ENCODE measurements at regions not wholly inside any gene's neighbourhood (a gene's known extent, or its start where the extent isn't known, plus 50 kb on each side); places are given as distances from the start of the nearest gene placed in this dataset.

DNA sequence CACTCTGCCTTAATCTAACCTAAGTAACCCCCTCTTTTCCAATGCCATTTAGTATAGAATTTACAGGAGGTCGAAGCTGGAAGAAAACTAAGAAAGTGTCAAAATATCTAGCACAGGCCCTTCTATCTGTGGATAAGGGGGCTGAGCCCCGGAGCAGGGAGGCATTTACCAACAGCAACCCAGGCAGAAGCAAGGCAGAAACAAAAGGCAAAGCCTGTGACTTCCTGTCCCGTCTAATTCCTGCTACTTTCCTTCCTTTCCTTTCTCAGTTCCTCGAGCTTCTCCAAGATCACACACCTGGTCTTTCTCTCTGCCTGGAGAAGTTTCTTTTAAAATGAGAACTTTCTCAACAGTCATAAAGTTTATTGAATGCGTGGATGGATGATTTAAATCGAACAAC is 146.0 kb downstream of the FOXA2 start:
- no peak for DNase-seq (ENCODE audit: extremely low read depth, low read depth, low spot score)

DNA sequence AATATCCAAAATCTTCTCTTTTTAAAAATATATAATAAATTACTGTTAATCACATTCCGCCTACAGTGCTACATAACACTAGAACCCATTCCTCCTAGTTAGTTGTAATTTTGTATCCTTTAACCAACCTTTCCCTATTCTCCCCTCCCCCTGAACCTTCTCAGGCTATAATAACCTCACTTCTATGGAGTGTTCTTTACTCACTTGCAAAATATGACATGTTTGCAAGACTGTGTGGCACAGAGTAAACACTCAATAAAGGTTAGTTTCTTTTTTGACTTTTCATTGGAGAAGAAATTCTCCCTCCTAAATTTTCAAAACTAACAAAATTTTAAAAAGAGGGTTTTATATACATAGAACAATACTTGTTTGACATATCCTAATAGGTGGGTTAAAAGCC is 147.0 kb downstream of the FOXA2 start:
- no peak for DNase-seq (ENCODE audit: extremely low read depth, low read depth, low spot score)

DNA sequence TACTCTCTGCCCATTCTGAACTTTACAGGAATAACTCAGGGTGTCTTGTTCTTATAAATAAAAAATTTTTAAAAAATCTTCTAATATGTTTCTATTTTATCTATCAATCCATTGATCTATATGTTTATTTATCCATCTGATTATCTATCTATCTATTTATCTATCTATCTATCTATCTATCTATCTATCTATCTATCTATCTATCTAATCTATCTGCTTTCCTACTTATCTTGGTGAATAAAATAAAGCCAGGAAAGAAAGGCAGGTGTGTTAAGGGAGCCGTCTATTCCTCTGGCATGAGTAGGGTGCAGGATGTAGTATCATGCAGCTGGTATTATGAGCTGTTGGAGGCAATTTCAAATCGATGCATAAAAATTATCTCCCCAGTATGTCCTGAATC is 153.0 kb downstream of the FOXA2 start:
- DNase-seq (ENCODE audit: extremely low read depth, low read depth, low spot score) = no peak

DNA sequence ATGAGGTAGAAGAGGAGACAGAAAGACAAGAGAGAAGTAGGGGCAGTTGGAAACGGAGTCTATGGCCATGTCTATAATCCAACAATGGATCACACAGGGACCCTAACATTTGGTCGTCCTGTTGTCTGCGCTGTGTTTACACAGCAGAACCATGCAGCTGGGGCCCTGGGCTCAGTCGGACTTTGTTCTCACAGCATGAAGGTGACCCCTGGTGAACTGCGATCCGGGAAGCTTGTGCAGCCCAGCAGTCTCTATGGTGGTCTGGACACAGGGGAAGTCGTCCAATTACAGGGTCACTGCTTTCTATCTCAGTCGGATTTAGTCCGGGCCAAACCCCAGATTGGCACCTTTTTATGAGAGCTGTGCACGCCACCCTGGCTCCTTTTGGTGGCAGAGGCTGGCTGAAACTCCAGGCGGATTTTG is 153.6 kb downstream of the FOXA2 start:
- DNase-seq (ENCODE audit: extremely low read depth, low read depth, low spot score) = no peak

GRCh38 chr20:22430154-22430745 is 154.1 kb downstream of the FOXA2 start:
- DNase-seq (ENCODE audit: extremely low read depth, low read depth, low spot score) = no peak

- no peak for DNase-seq (ENCODE audit: extremely low read depth, low read depth, low spot score)
Measured at GRCh38 chr20:22429175-22430153, 154.9 kb downstream of the FOXA2 start.

- DNase-seq (ENCODE audit: extremely low read depth, low read depth, low spot score) = no peak
Measured at GRCh38 chr20:22428051-22428450, 156.3 kb downstream of the FOXA2 start.

DNA sequence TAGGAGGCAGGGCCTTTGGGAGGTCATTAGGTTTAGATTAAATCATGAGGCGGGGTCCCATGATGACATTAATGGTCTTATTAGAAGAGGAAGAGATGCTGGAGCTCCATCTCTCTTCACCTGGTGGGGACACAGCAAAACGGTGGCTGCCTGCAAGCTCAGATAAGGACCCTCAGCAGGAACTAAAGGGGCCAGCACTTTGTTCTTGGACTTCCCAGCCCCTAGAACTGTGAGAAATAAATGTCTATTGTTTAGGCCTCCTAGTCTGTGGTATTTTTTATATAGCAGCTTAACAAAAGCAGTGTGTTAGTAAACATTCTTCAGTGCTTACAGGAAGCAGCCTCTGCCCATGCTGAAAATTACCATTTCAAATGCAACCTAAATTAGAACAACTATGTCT is 157.6 kb downstream of the FOXA2 start:
- no peak for DNase-seq (ENCODE audit: extremely low read depth, low read depth, low spot score)

GRCh38 chr20:22425344-22426295 is 158.8 kb downstream of the FOXA2 start:
- no peak for DNase-seq (ENCODE audit: extremely low read depth, low read depth, low spot score)

- DNase-seq (ENCODE audit: extremely low read depth, low read depth, low spot score) = no peak
Measured at GRCh38 chr20:22423190-22423832, 161.1 kb downstream of the FOXA2 start.

GRCh38 chr20:22420116-22420598 is 164.2 kb downstream of the FOXA2 start:
- DNase-seq (ENCODE audit: extremely low read depth, low read depth, low spot score) = no peak

DNA sequence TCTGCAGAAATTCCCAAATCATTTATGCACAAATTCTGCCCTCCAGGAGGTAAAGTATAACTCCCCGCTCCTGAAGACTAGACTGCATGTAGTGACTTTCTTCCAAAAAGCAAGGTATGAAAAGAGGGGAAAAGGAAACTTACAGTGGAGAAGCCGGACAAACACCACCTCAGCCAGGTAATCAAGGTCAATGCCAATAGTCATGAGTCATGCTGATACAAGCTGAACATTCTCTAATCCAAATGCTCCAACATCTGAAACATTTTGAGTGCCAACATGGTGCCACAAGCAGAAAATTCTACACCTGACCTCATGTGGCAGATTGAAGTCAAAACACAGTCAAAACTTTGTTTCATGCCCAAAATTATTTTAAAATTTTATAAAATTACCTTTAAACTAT is 165.6 kb downstream of the FOXA2 start:
- no peak for DNase-seq (ENCODE audit: extremely low read depth, low read depth, low spot score)

DNA sequence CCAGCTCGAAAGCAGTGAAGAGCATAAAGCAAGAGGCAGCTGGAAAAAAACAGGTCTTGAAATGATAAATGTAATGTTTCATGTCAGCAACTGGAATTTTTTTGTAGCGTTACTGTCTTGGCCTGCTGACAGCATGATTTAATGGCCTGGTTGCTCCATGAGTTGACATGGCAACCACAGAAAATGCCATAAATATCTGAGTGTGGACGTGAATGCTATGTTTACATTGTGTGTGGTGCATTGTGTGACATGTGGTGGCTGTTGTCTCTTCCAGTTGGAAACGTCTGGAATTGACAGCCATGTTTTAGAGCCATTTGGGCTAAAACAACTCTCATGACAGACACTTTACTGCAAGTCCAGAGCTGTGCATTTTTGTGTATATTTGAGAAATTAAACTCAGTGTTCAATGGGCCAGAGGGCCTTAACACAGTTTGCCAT is 170.0 kb downstream of the FOXA2 start:
- DNase-seq (ENCODE audit: extremely low read depth, low read depth, low spot score) = no peak

DNA sequence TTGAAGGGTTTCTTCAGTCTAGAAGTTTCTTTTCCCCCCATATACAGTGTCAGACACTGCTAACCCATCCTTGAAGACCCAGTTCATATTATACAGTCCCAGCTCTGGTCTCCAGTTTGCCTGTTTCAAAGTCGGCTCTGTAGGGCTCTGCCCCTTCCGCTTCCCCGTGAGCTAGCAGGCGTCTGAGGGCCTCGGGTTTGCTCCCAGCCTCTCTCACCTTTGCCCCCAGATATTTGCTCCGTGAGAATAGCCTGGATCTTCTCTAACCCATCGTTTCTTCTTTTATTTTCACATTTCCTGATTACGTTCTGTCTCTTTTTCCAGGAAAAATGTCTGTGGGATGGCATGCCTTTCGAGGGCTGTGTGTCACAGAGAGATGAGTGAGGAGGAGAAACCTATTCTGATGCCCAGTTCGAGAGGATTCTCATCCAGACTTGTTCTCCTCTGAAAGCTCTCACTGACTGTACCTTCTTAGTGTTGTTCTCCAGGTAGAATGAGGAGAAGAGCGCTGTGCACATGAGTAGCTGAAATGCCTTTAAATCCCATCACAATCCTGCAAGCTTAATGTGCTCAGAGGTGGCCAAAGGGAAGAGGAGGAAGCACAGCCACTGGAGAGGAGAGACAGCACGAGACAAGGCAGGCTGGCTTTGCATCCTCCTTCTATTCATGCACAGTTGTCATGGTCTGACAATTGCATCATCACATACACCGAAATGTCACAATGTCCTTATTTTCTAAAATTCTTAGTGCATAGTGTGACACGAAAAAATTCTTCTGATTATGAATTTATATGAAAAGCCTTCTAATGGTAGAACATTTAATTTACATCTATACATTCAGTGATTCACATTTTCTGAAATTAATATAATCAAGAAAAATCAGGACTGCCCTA is 171.1 kb downstream of the FOXA2 start:
- DNase-seq (ENCODE audit: extremely low read depth, low read depth, low spot score) = no peak

DNA sequence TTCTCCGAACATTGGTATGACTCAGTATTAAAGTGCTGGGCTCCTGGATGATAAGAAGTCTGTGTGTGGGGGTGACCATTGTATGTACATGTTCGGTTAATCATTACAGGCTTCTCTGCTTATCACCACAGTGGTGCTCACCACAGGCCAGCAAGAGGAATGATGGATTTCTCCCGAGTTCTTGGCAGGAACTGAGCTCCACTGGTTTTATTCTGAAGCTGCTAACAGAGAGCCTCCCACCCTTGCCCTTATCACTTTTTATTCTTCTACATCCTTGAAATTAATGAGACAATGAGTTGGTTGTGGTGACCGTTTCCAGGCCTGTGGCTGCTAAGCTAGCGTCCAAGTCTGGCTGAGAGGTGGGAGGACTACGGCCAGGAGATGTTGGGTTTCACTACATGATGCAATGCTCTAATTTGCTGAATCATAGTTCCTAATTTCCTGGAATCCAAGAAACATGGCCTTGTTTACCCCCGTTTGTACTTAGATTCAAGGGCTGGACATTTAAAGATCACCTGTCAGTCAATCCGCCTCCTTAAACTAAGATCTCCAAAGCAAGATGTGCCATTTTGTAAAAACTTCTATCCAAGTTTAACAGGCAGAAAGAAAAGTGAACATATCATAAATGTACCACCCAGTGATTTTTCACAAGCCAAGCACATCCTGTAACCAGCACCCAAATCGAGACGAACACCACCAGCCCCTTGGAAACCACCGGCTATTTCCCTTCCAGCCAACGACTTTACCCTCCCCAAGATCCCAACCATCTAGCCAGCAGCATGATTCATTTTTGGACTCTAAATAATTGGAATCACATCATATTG is 172.5 kb downstream of the FOXA2 start:
- DNase-seq (ENCODE audit: extremely low read depth, low read depth, low spot score) = no peak

GRCh38 chr20:22411286-22411626 is 173.1 kb downstream of the FOXA2 start:
- DNase-seq (ENCODE audit: extremely low read depth, low read depth, low spot score) = no peak

DNA sequence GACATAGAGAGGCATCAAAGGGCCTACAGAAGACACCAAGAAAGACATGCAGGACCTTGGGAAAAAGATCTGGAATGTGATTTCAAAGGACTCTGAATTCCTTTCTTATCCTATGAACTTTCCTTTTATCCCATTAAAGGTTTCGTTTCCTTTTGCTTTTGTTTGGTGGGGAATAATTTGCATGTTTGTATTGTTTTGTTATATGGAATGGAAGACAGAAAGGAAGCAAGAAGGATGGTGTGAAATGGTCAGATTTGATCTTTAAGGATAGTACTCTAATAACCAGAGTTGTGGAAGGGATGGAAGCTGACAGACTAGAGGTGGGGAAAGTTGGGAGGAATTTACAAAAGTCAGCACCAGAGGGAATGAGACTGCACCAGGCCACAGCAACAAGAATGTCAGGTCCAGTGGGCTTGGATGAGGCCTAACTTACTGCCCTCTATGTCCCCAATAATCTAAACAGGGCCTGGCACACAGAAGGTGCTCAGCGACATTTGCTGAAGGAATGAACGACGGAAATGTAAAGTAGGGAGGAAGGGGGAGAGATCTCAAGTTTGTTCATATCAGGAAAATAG is 173.7 kb downstream of the FOXA2 start:
- no peak for DNase-seq (ENCODE audit: extremely low read depth, low read depth, low spot score)
